HEK293 (cell line): ENCODE measurements at regions not wholly inside any gene's neighbourhood (a gene's known extent, or its start where the extent isn't known, plus 50 kb on each side); places are given as distances from the start of the nearest gene placed in this dataset.

Source experiments
- CTCF ChIA-PET: fragments of 350-600 bp; formaldehyde crosslinking; extraction: SDS; loops from one replicate; lab custom pipeline; 2021; ENCODE audit warnings: antibody characterized with exemption; lab: Yijun Ruan, JAX
- POLR2A ChIA-PET: fragments of 300-600 bp; formaldehyde crosslinking; extraction: SDS; loops from one replicate; lab custom pipeline; 2020; ENCODE audit warnings: antibody characterized with exemption, inconsistent platforms; lab: Yijun Ruan, JAX
- H3K27ac ChIP-seq: fragments of 200-500 bp; sonication (Bioruptor generic); 2 replicates; pipeline ENCODE4 v1.5.1; 2014; ENCODE audit warnings: low read depth, low read length, control low read depth, inconsistent platforms; ENCODE audit errors: extremely low read depth
- H3K36me3 ChIP-seq, 2 experiments: fragments of 200-500 bp in 1 of 2; sonication (Bioruptor generic) in 1 of 2; 1 replicate in 1 of 2; 2 replicates in 1 of 2; pipeline ENCODE4 v1.5.1; 2014 to 2017; ENCODE audit warnings: inconsistent platforms in 2 of 2, low read length in 2 of 2; ENCODE audit not compliant: control insufficient read depth in 2 of 2, insufficient read depth in 1 of 2
- H3K4me1 ChIP-seq: fragments of 200-500 bp; sonication (Bioruptor generic); 2 replicates; pipeline ENCODE4 v1.5.1; 2014; ENCODE audit warnings: mild to moderate bottlenecking, low read length, inconsistent platforms; ENCODE audit not compliant: control insufficient read depth, insufficient read depth
- H3K4me3 ChIP-seq: 2 replicates; pipeline ENCODE4 v1.5.1; 2011; ENCODE audit warnings: low read depth, mild to moderate bottlenecking, control low read depth, low read length, moderate library complexity
- H3K9me3 ChIP-seq: fragments of 200-500 bp; sonication (Bioruptor generic); 2 replicates; pipeline ENCODE4 v1.5.1; 2014; ENCODE audit warnings: low read depth, low read length, inconsistent platforms; ENCODE audit not compliant: control insufficient read depth, insufficient read depth
- KLF16 ChIP-seq: fragments of 450-650 bp; formaldehyde crosslinking; IDR thresholded peaks from 2 replicates; pipeline ENCODE4 v1.5.1; 2017; ENCODE audit warnings: missing biosample characterization, missing genetic modification characterization
- PRDM2 ChIP-seq: fragments of 450-650 bp; formaldehyde crosslinking; IDR thresholded peaks from 2 replicates; pipeline ENCODE4 v1.5.1; 2016; ENCODE audit warnings: missing biosample characterization, missing genetic modification characterization, borderline replicate concordance
- PRDM4 ChIP-seq: fragments of 450-650 bp; formaldehyde crosslinking; IDR thresholded peaks from 2 replicates; pipeline ENCODE4 v1.5.1; 2017; ENCODE audit warnings: missing biosample characterization, missing genetic modification characterization
- ZIC2 ChIP-seq: fragments of 450-650 bp; formaldehyde crosslinking; IDR thresholded peaks from 2 replicates; pipeline ENCODE4 v1.5.1; 2016; ENCODE audit warnings: missing biosample characterization, missing genetic modification characterization
- ZNF114 ChIP-seq: fragments of 450-650 bp; formaldehyde crosslinking; IDR thresholded peaks from 2 replicates; pipeline ENCODE4 v1.5.0; 2017; ENCODE audit warnings: missing biosample characterization, missing genetic modification characterization
- ZNF140 ChIP-seq: fragments of 450-650 bp; formaldehyde crosslinking; IDR thresholded peaks from 2 replicates; pipeline ENCODE4 v1.5.1; 2016; ENCODE audit warnings: missing biosample characterization, missing genetic modification characterization
- ZNF266 ChIP-seq: fragments of 450-650 bp; formaldehyde crosslinking; IDR thresholded peaks from 2 replicates; pipeline ENCODE4 v1.5.1; 2016; ENCODE audit warnings: missing biosample characterization, missing genetic modification characterization, low read depth
- ZNF37A ChIP-seq: fragments of 450-650 bp; IDR thresholded peaks from 2 replicates; pipeline ENCODE4 v1.5.1; 2018; ENCODE audit warnings: missing biosample characterization, missing genetic modification characterization
- ZNF426 ChIP-seq: fragments of 450-650 bp; formaldehyde crosslinking; IDR thresholded peaks from 2 replicates; pipeline ENCODE4 v1.5.1; 2017; ENCODE audit warnings: missing biosample characterization, missing genetic modification characterization, mild to moderate bottlenecking, inconsistent platforms, moderate library complexity
- ZNF514 ChIP-seq: fragments of 450-650 bp; formaldehyde crosslinking; IDR thresholded peaks from 2 replicates; pipeline ENCODE4 v1.5.1; 2016; ENCODE audit warnings: missing biosample characterization, missing genetic modification characterization
- ZNF518A ChIP-seq: fragments of 450-650 bp; formaldehyde crosslinking; conservative IDR thresholded peaks from 2 replicates; pipeline ENCODE4 v1.5.1; 2016; ENCODE audit warnings: low read depth, missing biosample characterization, missing genetic modification characterization
- ZNF555 ChIP-seq: fragments of 450-650 bp; formaldehyde crosslinking; conservative IDR thresholded peaks from 2 replicates; pipeline ENCODE4 v1.5.1; 2017; ENCODE audit warnings: missing biosample characterization, mild to moderate bottlenecking, missing genetic modification characterization, inconsistent platforms
- ZNF561 ChIP-seq: fragments of 450-650 bp; IDR thresholded peaks from 2 replicates; pipeline ENCODE4 v1.5.1; 2018; ENCODE audit warnings: missing biosample characterization, missing genetic modification characterization, borderline replicate concordance
- ZNF580 ChIP-seq: fragments of 450-650 bp; formaldehyde crosslinking; IDR thresholded peaks from 2 replicates; pipeline ENCODE4 v1.5.1; 2016; ENCODE audit warnings: missing biosample characterization, missing genetic modification characterization
- ZNF626 ChIP-seq: fragments of 450-650 bp; sonication (Bioruptor Pico); formaldehyde crosslinking; IDR thresholded peaks from 2 replicates; pipeline ENCODE4 v1.5.1; 2018; ENCODE audit warnings: missing biosample characterization, missing genetic modification characterization, inconsistent platforms
- ZNF670 ChIP-seq: fragments of 450-650 bp; formaldehyde crosslinking; IDR thresholded peaks from 2 replicates; pipeline ENCODE4 v1.5.1; 2016; ENCODE audit warnings: missing biosample characterization, missing genetic modification characterization, low read depth
- ZSCAN23 ChIP-seq: fragments of 450-650 bp; formaldehyde crosslinking; IDR thresholded peaks from 2 replicates; pipeline ENCODE4 v1.5.1; 2016; ENCODE audit warnings: missing biosample characterization, missing genetic modification characterization

GRCh38 chr5:54832045-54832444 is 153.3 kb downstream of the ESM1 start (continued):
- no peak for TF ChIP-seq ZNF518A (tag by site-specific recombination)
- TF ChIP-seq ZNF670 = no peak

GRCh38 chr5:54831233-54831632 is 154.2 kb downstream of the ESM1 start:
- no peak overlapping the region for H3K4me3 ChIP-seq
- H3K27ac ChIP-seq = no peak overlapping the region
- H3K36me3 ChIP-seq = no peaks in the 10 kb centered on the region
- H3K4me1 ChIP-seq = no peaks in the 10 kb centered on the region
- no peaks in the 10 kb centered on the region for H3K9me3 ChIP-seq
- ChIA-PET CTCF (interaction anchor here (0.5 to 3.2 kb wide), 4 partner anchors 14 to 74 kb away, joined by 3 to 12 read pairs (median 4); no protein-coding TSS in a partner anchor), POLR2A (no interaction called here)
- no peak for TF ChIP-seq ZNF555 (tag by site-specific recombination)
- no peak for TF ChIP-seq ZNF266 (tag by site-specific recombination)
- TF ChIP-seq ZSCAN23 (tag by site-specific recombination) = no peak
- no peak for TF ChIP-seq ZNF580 (tag by site-specific recombination)
- no peak for TF ChIP-seq KLF16 (tag by site-specific recombination)
- TF ChIP-seq ZNF37A (tag by site-specific recombination) = no peak
- no peak for TF ChIP-seq ZNF114 (tag by site-specific recombination)
- no peak for TF ChIP-seq ZNF140 (tag by site-specific recombination)
- TF ChIP-seq ZNF518A (tag by site-specific recombination) = no peak
- no peak for TF ChIP-seq ZNF626 (tag by site-specific recombination)
- TF ChIP-seq ZNF426 (tag by site-specific recombination) = no peak
- no peak for TF ChIP-seq ZNF561 (tag by site-specific recombination)
- no peak for TF ChIP-seq ZIC2
- TF ChIP-seq PRDM2 (tag by site-specific recombination) = no peak
- no peak for TF ChIP-seq ZNF514
- TF ChIP-seq PRDM4 = no peak
